ENCODE measurements at regions not wholly inside any gene's neighbourhood (a gene's known extent, or its start where the extent isn't known, plus 50 kb on each side); places are given as distances from the start of the nearest gene placed in this dataset.

GRCh38 chr16:60318486-60318885 is 1584.4 kb upstream of the GOT2 start:
- H3K9me2 ChIP-seq (ENCODE audit: insufficient read depth) = no peaks in the 10 kb centered on the region
- TF ChIP-seq ZNF331 (CRISPR knock-in tag; IDR thresholded peaks at IDR 0.05; ENCODE audit: low read depth) (no peak), JUNB (IDR thresholded peaks at IDR 0.05; ENCODE audit: unreplicated experiment) (no peak), CREB1 (CRISPR knock-in tag; IDR thresholded peaks at IDR 0.05; ENCODE audit: low read depth) (no peak), ZNF462 (CRISPR knock-in tag; IDR thresholded peaks at IDR 0.05) (no peak), ETS1 (IDR thresholded peaks at IDR 0.05) (no peak), EZH2phosphoT487 (IDR thresholded peaks at IDR 0.05; ENCODE audit: unreplicated experiment) (no peak), CTCF (conservative IDR thresholded peaks at IDR 0.05; ENCODE audit: low read depth in 2 of 2) (no peak), REST (IDR thresholded peaks at IDR 0.05; ENCODE audit: unreplicated experiment) (no peak), ZNF114 (CRISPR knock-in tag; IDR thresholded peaks at IDR 0.05) (no peak), STAT1 (IDR thresholded peaks at IDR 0.05; ENCODE audit: unreplicated experiment) (no peak)
- Mint-ChIP-seq H3K4me3 (no peak overlapping the region), H3K27me3 (ENCODE audit: insufficient read depth, low read depth, poor library complexity) (no peaks in the 10 kb centered on the region), H3K4me1 (peaks cover 15% of the 10 kb centered on the region), H3K27ac (no peak overlapping the region), H3K36me3 (ENCODE audit: low read depth) (no peaks in the 10 kb centered on the region), H3K9me3 (no peaks in the 10 kb centered on the region)
- peaks cover 14% of the 10 kb centered on the region for H3K4me1 ChIP-seq (ENCODE audit: insufficient read depth)
- DNase-seq (ENCODE audit: low spot score) = no peak
- H2AFZ ChIP-seq = no peak overlapping the region
- no peaks in the 10 kb centered on the region for H3K79me2 ChIP-seq (replicated peaks; ENCODE audit: insufficient read depth)
- H3K4me2 ChIP-seq = no peak overlapping the region
- no peak for ATAC-seq
- no peaks in the 10 kb centered on the region for H3F3A ChIP-seq (replicated peaks; ENCODE audit: low read depth)
- H3K27me3 ChIP-seq (ENCODE audit: insufficient read depth) = no peaks in the 10 kb centered on the region
- no peaks in the 10 kb centered on the region for H4K20me1 ChIP-seq (replicated peaks; ENCODE audit: insufficient read depth)
- no peak overlapping the region for H3K4me3 ChIP-seq
- H3K36me3 ChIP-seq (ENCODE audit: insufficient read depth) = no peaks in the 10 kb centered on the region
- no peak overlapping the region for H3K27ac ChIP-seq (ENCODE audit: low read depth)
